ENCODE measurements at regions not wholly inside any gene's neighbourhood (a gene's known extent, or its start where the extent isn't known, plus 50 kb on each side); places are given as distances from the start of the nearest gene placed in this dataset.
"Not testable (repeated sequence)": the region's sequence is repeated elsewhere in the genome, so short reads cannot be mapped to it uniquely, and the experiment has no call there.

DNA sequence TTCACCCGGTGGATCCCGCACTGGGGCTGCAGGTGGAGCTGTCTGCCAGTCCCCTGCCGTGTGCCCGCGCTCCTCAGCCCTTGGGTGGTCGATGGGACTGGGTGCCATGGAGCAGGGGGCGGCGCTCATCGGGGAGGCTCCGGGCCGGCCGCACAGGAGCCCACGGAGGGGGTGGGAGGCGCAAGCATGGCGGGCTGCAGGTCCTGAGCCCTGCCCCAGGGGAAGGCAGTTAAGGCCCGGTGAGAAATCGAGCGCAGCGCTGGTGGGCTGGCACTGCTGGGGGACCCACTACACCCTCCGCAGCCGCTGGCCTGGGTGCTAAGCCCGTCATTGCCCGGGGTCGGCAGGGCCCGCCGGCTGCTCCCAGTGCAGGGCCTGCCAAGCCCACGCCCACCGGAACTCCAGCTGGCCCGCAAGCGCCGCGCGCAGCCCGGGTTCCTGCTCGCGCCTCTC lies 149.6 kb upstream of the SPRY2 start:
- H3K27me3 ChIP-seq (ENCODE audit: control insufficient read depth in 1 of 2, insufficient read depth in 2 of 2, low read length in 2 of 2); H3K4me1 ChIP-seq (ENCODE audit: control insufficient read depth, insufficient read depth, low read length); H3K27ac ChIP-seq (ENCODE audit: low read length); H3K9me3 ChIP-seq (ENCODE audit: control insufficient read depth in 2 of 2, low read length in 2 of 2); H3K36me3 ChIP-seq (ENCODE audit: control insufficient read depth in 2 of 2, insufficient read depth in 2 of 2, low read length in 2 of 2); H3K9ac ChIP-seq (ENCODE audit: low read length in 2 of 2); H3K4me3 ChIP-seq (ENCODE audit: low read length in 2 of 2): not testable (repeated sequence)

GRCh38 chr13:80486402-80486801 lies 145.5 kb upstream of the SPRY2 start:
- no peaks in the 10 kb centered on the region for H3K36me3 ChIP-seq (ENCODE audit: control insufficient read depth in 2 of 2, insufficient read depth in 2 of 2, low read length in 2 of 2)
- H3K27me3 ChIP-seq (ENCODE audit: control insufficient read depth in 1 of 2, insufficient read depth in 2 of 2, low read length in 2 of 2) = no peaks in the 10 kb centered on the region
- no peak overlapping the region for H3K27ac ChIP-seq (ENCODE audit: low read length)
- no peaks in the 10 kb centered on the region for H3K4me1 ChIP-seq (ENCODE audit: control insufficient read depth, insufficient read depth, low read length)
- H3K4me3 ChIP-seq (ENCODE audit: low read length in 2 of 2) = no peak overlapping the region
- no peak overlapping the region for H3K9ac ChIP-seq (ENCODE audit: low read length in 2 of 2)
- H3K9me3 ChIP-seq (ENCODE audit: control insufficient read depth in 2 of 2, low read length in 2 of 2) = no peaks in the 10 kb centered on the region

GRCh38 chr13:80483157-80483556 lies 142.2 kb upstream of the SPRY2 start:
- Histone ChIP-seq H3K4me3 (ENCODE audit: low read length in 2 of 2) (no peak overlapping the region), H3K9me3 (ENCODE audit: control insufficient read depth in 2 of 2, low read length in 2 of 2) (no peaks in the 10 kb centered on the region), H3K4me1 (ENCODE audit: control insufficient read depth, insufficient read depth, low read length) (no peaks in the 10 kb centered on the region), H3K9ac (ENCODE audit: low read length in 2 of 2) (no peak overlapping the region), H3K27ac (ENCODE audit: low read length) (no peak overlapping the region), H3K36me3 (ENCODE audit: control insufficient read depth in 2 of 2, insufficient read depth in 2 of 2, low read length in 2 of 2) (no peaks in the 10 kb centered on the region), H3K27me3 (ENCODE audit: control insufficient read depth in 1 of 2, insufficient read depth in 2 of 2, low read length in 2 of 2) (no peaks in the 10 kb centered on the region)

GRCh38 chr13:80481588-80481987 lies 140.7 kb upstream of the SPRY2 start:
- no peak overlapping the region for H3K27ac ChIP-seq (ENCODE audit: low read length)
- H3K9ac ChIP-seq (ENCODE audit: low read length in 2 of 2) = no peak overlapping the region
- no peaks in the 10 kb centered on the region for H3K36me3 ChIP-seq (ENCODE audit: control insufficient read depth in 2 of 2, insufficient read depth in 2 of 2, low read length in 2 of 2)
- no peaks in the 10 kb centered on the region for H3K9me3 ChIP-seq (ENCODE audit: control insufficient read depth in 2 of 2, low read length in 2 of 2)
- no peaks in the 10 kb centered on the region for H3K27me3 ChIP-seq (ENCODE audit: control insufficient read depth in 1 of 2, insufficient read depth in 2 of 2, low read length in 2 of 2)
- H3K4me3 ChIP-seq (ENCODE audit: low read length in 2 of 2) = no peak overlapping the region
- no peaks in the 10 kb centered on the region for H3K4me1 ChIP-seq (ENCODE audit: control insufficient read depth, insufficient read depth, low read length)

DNA sequence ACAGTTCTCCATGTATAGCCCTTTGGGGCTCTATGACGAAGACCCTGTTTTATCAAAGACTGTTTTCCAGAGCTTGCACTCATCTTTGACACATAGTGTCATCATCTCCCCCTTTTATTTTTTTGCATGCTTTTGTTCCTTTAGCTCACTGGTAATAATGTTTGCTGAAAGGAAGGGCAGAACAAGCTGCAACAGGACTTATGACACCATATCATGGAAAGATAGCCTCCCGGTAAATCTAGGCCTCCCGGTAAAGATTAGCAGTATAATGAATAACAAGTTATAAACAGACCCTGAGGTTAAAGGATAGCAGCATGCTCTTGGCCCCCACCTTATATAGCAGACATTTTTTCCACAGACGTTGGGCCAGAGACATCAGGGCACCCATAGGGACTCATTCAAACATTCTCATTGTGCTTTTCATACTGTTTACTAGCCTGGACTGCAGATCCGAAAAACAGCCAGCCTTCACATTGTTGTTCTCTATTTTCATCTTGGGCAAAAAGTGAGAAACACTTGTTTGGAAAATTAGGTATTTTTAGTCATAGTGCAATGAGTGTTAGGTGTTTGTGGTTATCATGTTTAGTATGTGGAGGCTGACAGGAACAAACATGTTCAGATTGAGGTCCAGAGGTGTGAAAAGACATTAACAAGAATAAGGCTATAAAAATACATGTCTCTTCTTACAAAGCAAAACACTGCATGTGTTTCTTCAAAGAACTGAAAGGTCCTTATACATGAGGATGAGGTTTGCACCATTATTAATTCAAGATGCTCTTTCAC lies 136.9 kb upstream of the SPRY2 start:
- H3K4me1 ChIP-seq (ENCODE audit: control insufficient read depth, insufficient read depth, low read length) = no peaks in the 10 kb centered on the region
- no peak overlapping the region for H3K4me3 ChIP-seq (ENCODE audit: low read length in 2 of 2)
- no peak overlapping the region for H3K9ac ChIP-seq (ENCODE audit: low read length in 2 of 2)
- no peaks in the 10 kb centered on the region for H3K9me3 ChIP-seq (ENCODE audit: control insufficient read depth in 2 of 2, low read length in 2 of 2)
- H3K27me3 ChIP-seq (ENCODE audit: control insufficient read depth in 1 of 2, insufficient read depth in 2 of 2, low read length in 2 of 2) = no peaks in the 10 kb centered on the region
- H3K36me3 ChIP-seq (ENCODE audit: control insufficient read depth in 2 of 2, insufficient read depth in 2 of 2, low read length in 2 of 2) = no peaks in the 10 kb centered on the region
- H3K27ac ChIP-seq (ENCODE audit: low read length) = no peak overlapping the region

- Histone ChIP-seq H3K27ac (ENCODE audit: low read length) (no peak overlapping the region), H3K27me3 (ENCODE audit: control insufficient read depth in 1 of 2, insufficient read depth in 2 of 2, low read length in 2 of 2) (no peaks in the 10 kb centered on the region), H3K36me3 (ENCODE audit: control insufficient read depth in 2 of 2, insufficient read depth in 2 of 2, low read length in 2 of 2) (no peaks in the 10 kb centered on the region)
Observed at GRCh38 chr13:80476953-80477352, 136.0 kb upstream of the SPRY2 start.

GRCh38 chr13:80475718-80476117 lies 134.8 kb upstream of the SPRY2 start:
- no peaks in the 10 kb centered on the region for H3K27me3 ChIP-seq (ENCODE audit: control insufficient read depth in 1 of 2, insufficient read depth in 2 of 2, low read length in 2 of 2)

More at GRCh38 chr13:80476953-80477352, 136.0 kb upstream of the SPRY2 start:
- Histone ChIP-seq H3K9me3 (ENCODE audit: control insufficient read depth in 2 of 2, low read length in 2 of 2) (no peaks in the 10 kb centered on the region), H3K9ac (ENCODE audit: low read length in 2 of 2) (no peak overlapping the region), H3K4me1 (ENCODE audit: control insufficient read depth, insufficient read depth, low read length) (no peaks in the 10 kb centered on the region), H3K4me3 (ENCODE audit: low read length in 2 of 2) (no peak overlapping the region)

DNA sequence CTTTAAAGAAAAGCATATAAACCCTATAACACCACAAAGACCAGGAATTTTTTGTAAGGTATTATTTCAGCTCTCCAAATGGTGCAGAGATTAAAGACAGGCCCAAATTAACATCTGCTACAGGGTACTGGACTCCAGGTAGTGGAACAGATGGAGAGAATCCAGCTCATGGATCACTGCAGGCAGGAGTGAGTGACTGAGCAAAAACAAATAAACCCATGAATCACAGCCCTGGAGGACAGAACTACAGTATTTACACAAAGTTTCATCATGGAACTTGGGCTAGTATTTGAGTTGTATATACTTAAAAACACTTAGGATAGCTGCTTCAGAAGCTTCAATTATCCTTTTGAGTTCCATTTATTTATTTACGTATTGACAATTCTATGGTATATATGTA lies 132.8 kb upstream of the SPRY2 start:
- H3K9ac ChIP-seq (ENCODE audit: low read length in 2 of 2) = no peak overlapping the region
- H3K27me3 ChIP-seq (ENCODE audit: control insufficient read depth in 1 of 2, insufficient read depth in 2 of 2, low read length in 2 of 2) = no peaks in the 10 kb centered on the region
- peaks cover 7% of the 10 kb centered on the region for H3K4me1 ChIP-seq (ENCODE audit: control insufficient read depth, insufficient read depth, low read length)
- no peaks in the 10 kb centered on the region for H3K36me3 ChIP-seq (ENCODE audit: control insufficient read depth in 2 of 2, insufficient read depth in 2 of 2, low read length in 2 of 2)
- H3K9me3 ChIP-seq (ENCODE audit: control insufficient read depth in 2 of 2, low read length in 2 of 2) = no peaks in the 10 kb centered on the region
- no peak overlapping the region for H3K27ac ChIP-seq (ENCODE audit: low read length)
- no peak overlapping the region for H3K4me3 ChIP-seq (ENCODE audit: low read length in 2 of 2)

More at GRCh38 chr13:80475718-80476117, 134.8 kb upstream of the SPRY2 start:
- H3K4me3 ChIP-seq (ENCODE audit: low read length in 2 of 2) = no peak overlapping the region
- no peak overlapping the region for H3K9ac ChIP-seq (ENCODE audit: low read length in 2 of 2)
- H3K9me3 ChIP-seq (ENCODE audit: control insufficient read depth in 2 of 2, low read length in 2 of 2) = no peaks in the 10 kb centered on the region
- H3K27ac ChIP-seq (ENCODE audit: low read length) = no peak overlapping the region
- H3K36me3 ChIP-seq (ENCODE audit: control insufficient read depth in 2 of 2, insufficient read depth in 2 of 2, low read length in 2 of 2) = no peaks in the 10 kb centered on the region
- H3K4me1 ChIP-seq (ENCODE audit: control insufficient read depth, insufficient read depth, low read length) = no peaks in the 10 kb centered on the region

GRCh38 chr13:80469853-80470381 lies 129.0 kb upstream of the SPRY2 start:
- Histone ChIP-seq H3K4me1 (ENCODE audit: control insufficient read depth, insufficient read depth, low read length) (peaks cover 7% of the 10 kb centered on the region), H3K36me3 (ENCODE audit: control insufficient read depth in 2 of 2, insufficient read depth in 2 of 2, low read length in 2 of 2) (no peaks in the 10 kb centered on the region), H3K4me3 (ENCODE audit: low read length in 2 of 2) (no peak overlapping the region), H3K27me3 (ENCODE audit: control insufficient read depth in 1 of 2, insufficient read depth in 2 of 2, low read length in 2 of 2) (no peaks in the 10 kb centered on the region), H3K9me3 (ENCODE audit: control insufficient read depth in 2 of 2, low read length in 2 of 2) (no peaks in the 10 kb centered on the region), H3K9ac (ENCODE audit: low read length in 2 of 2) (no peak overlapping the region), H3K27ac (ENCODE audit: low read length) (peak overlapping the region; percentile 26)

DNA sequence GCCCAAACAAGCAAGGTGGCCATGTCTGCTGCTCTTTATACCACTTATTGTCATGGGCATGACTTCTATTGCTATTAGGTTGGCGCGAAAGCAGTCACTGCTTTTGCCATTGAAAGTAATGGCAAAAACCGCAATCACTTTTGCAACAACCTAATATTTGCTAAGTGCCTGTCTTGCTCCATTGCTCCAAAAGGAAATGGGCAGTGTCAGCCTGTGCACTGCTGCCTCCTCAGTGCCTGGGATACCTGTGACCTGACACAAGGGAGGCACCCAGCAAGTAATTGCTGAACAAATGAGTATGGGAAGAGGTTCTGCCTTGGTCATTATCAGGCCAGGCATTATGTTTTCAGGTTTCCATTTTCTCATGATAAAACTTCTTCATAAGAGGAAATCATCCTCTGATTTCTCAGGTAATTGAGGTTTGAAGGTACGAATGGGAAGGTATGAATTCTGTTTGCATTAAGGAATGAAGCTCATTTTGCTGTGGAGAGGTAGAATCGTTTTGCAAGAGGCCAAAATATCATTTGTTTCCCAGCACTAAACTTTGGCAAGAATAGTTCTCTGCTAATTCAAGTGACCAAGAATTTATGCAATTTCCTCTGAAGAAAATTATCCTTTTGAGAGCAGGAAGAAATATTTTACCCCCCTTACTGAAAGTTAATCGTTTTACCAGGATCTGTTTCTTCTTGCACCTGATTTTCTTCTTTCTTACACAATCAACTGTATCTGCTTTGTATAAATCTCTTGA lies 128.4 kb upstream of the SPRY2 start:
- Histone ChIP-seq H3K9ac (ENCODE audit: low read length in 2 of 2) (no peak overlapping the region), H3K27me3 (ENCODE audit: control insufficient read depth in 1 of 2, insufficient read depth in 2 of 2, low read length in 2 of 2) (no peaks in the 10 kb centered on the region), H3K9me3 (ENCODE audit: control insufficient read depth in 2 of 2, low read length in 2 of 2) (no peaks in the 10 kb centered on the region), H3K27ac (ENCODE audit: low read length) (peak overlapping the region; percentile 53), H3K4me1 (ENCODE audit: control insufficient read depth, insufficient read depth, low read length) (peaks cover 7% of the 10 kb centered on the region), H3K4me3 (ENCODE audit: low read length in 2 of 2) (no peak overlapping the region), H3K36me3 (ENCODE audit: control insufficient read depth in 2 of 2, insufficient read depth in 2 of 2, low read length in 2 of 2) (no peaks in the 10 kb centered on the region)

DNA sequence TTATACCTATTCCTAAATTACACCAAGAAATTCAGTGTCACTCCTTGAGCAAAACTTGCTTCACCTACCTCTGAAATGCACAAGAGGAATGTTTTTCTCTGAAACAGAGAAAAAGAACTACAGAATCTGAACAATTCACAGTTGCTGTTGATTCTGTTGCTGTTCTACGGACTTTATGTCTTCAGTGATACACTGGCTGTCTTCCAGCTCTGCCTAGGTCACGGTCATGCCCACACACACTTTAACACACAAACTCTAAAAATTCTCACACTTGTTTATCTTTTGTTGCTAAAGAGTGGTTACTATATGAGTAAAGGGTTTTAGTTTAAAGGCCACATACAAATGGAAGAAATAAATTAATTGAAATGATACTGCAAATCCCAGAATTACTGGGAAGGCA lies 124.4 kb upstream of the SPRY2 start:
- no peaks in the 10 kb centered on the region for H3K36me3 ChIP-seq (ENCODE audit: control insufficient read depth in 2 of 2, insufficient read depth in 2 of 2, low read length in 2 of 2)
- no peak overlapping the region for H3K27ac ChIP-seq (ENCODE audit: low read length)
- H3K4me3 ChIP-seq (ENCODE audit: low read length in 2 of 2) = no peak overlapping the region
- no peaks in the 10 kb centered on the region for H3K9me3 ChIP-seq (ENCODE audit: control insufficient read depth in 2 of 2, low read length in 2 of 2)
- H3K27me3 ChIP-seq (ENCODE audit: control insufficient read depth in 1 of 2, insufficient read depth in 2 of 2, low read length in 2 of 2) = no peaks in the 10 kb centered on the region
- H3K4me1 ChIP-seq (ENCODE audit: control insufficient read depth, insufficient read depth, low read length) = peaks cover 7% of the 10 kb centered on the region
- H3K9ac ChIP-seq (ENCODE audit: low read length in 2 of 2) = no peak overlapping the region

Measured in stomach smooth muscle (tissue), 2 donors.